Uterus (tissue), 2 donors: ENCODE measurements at regions not wholly inside any gene's neighbourhood (a gene's known extent, or its start where the extent isn't known, plus 50 kb on each side); places are given as distances from the start of the nearest gene placed in this dataset.

Experiments used
- POLR2A ChIP-seq, 2 donors: fragments of 450-650 bp; IDR thresholded peaks; one replicate each; pipeline ENCODE4 v1.6.1; 2016; ENCODE audit warnings: antibody characterized with exemption in 2 of 2, mild to moderate bottlenecking in 1 of 2, moderate library complexity in 1 of 2
- TF ChIP-seq, protein P1 (sequence below), 4 experiments: fragments of 200-600 bp in 2 of 4; fragments of 450-650 bp in 2 of 4; sonication (generic) in 2 of 4; IDR thresholded peaks; one replicate each; pipeline ENCODE4 v1.5.1; 2016 to 2019; ENCODE audit warnings: antibody characterized with exemption in 4 of 4, mild to moderate bottlenecking in 2 of 4, moderate library complexity in 1 of 4

DNA sequence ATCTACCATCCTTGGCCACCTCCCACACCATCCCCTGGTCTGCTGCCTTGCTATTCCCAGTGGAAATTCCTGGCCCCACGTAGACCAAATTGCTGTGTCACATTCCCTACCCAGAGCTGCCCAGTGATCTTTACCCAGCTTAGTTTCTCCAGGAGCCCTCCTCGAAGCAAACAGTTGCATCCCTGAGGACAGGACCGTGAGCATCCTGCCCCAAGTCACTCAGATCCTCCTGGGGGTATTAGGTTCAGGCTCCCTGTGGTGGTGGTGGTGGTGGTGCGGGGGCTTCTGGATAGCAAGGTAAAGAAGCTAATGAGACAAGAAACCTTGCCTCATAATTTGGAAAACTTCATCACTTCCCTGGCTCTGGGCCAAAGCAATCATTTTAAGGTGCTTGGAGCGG is 58.4 kb upstream of the RBM15 start:
- TF ChIP-seq, protein P1, sequence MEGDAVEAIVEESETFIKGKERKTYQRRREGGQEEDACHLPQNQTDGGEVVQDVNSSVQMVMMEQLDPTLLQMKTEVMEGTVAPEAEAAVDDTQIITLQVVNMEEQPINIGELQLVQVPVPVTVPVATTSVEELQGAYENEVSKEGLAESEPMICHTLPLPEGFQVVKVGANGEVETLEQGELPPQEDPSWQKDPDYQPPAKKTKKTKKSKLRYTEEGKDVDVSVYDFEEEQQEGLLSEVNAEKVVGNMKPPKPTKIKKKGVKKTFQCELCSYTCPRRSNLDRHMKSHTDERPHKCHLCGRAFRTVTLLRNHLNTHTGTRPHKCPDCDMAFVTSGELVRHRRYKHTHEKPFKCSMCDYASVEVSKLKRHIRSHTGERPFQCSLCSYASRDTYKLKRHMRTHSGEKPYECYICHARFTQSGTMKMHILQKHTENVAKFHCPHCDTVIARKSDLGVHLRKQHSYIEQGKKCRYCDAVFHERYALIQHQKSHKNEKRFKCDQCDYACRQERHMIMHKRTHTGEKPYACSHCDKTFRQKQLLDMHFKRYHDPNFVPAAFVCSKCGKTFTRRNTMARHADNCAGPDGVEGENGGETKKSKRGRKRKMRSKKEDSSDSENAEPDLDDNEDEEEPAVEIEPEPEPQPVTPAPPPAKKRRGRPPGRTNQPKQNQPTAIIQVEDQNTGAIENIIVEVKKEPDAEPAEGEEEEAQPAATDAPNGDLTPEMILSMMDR (IDR thresholded peaks at IDR 0.05) = no peak
- no peak for TF ChIP-seq POLR2A (IDR thresholded peaks at IDR 0.05)
